Endothelial cell of umbilical vein (primary cell): ENCODE measurements at regions not wholly inside any gene's neighbourhood (a gene's known extent, or its start where the extent isn't known, plus 50 kb on each side); places are given as distances from the start of the nearest gene placed in this dataset.

ENCODE experiments used
- BruUV-seq: library from RNA; stranded (reverse); fragments of 400-500 nt; replicated peaks from 2 replicates; lab custom pipeline; 2021; lab: Mats Ljungman, UMichigan
- CTCF ChIA-PET: fragments of 300-600, 350-600 bp; sonication (Branson Sonifier 250); formaldehyde crosslinking; loops from one replicate; lab custom pipeline; 2021; ENCODE audit warnings: antibody characterized with exemption, inconsistent platforms; lab: Charles Lee
- POLR2A ChIA-PET: fragments of 300-600, 350-600 bp; sonication (Branson Sonifier 250); formaldehyde crosslinking; loops from one replicate; lab custom pipeline; 2021; ENCODE audit warnings: antibody characterized with exemption, inconsistent platforms; lab: Charles Lee
- DNase-seq: peaks from one replicate; pipeline ENCODE4 v3.0.0-alpha.2; 2011; ENCODE audit warnings: low read depth, low spot score
- FAIRE-seq: peaks from 2 replicates; lab custom pipeline; 2011; peaks lifted over from hg19 to GRCh38; lab: Jason Lieb, UNC
- H2AFZ ChIP-seq: 2 replicates; pipeline ENCODE4 v1.6.0; 2012; ENCODE audit warnings: low read depth, low read length, control low read depth, inconsistent platforms
- H3K27ac ChIP-seq: 2 replicates; pipeline ENCODE4 v1.5.1; 2011; ENCODE audit warnings: low read depth, mild to moderate bottlenecking, control low read depth, low read length, moderate library complexity; ENCODE audit not compliant: insufficient read depth
- H3K27me3 ChIP-seq, 2 experiments: 2 replicates each; pipeline versions ENCODE4 v1.6.0 to v1.6.1; 2011; ENCODE audit warnings: low read length in 2 of 2, mixed read lengths in 1 of 2; ENCODE audit not compliant: control insufficient read depth in 2 of 2, insufficient read depth in 2 of 2
- H3K36me3 ChIP-seq, 2 experiments: 2 replicates in 1 of 2; 3 replicates in 1 of 2; pipeline ENCODE4 v1.5.1; 2011; ENCODE audit warnings: low read length in 2 of 2, mild to moderate bottlenecking in 1 of 2, moderate library complexity in 1 of 2; ENCODE audit not compliant: control insufficient read depth in 2 of 2, insufficient read depth in 2 of 2; ENCODE audit errors: extremely low read depth in 1 of 2
- H3K4me1 ChIP-seq: 3 replicates; pipeline ENCODE4 v1.5.1; 2011; ENCODE audit warnings: mild to moderate bottlenecking, low read length; ENCODE audit not compliant: control insufficient read depth, insufficient read depth; ENCODE audit errors: extremely low read depth
- H3K4me2 ChIP-seq: 2 replicates; pipeline ENCODE4 v1.6.1; 2011; ENCODE audit warnings: low read length, control low read depth, mixed read lengths; ENCODE audit not compliant: insufficient read depth
- H3K4me3 ChIP-seq, 3 experiments: fragments of 200-600 bp in 1 of 3; sonication (generic), shearing (Covaris generic) in 1 of 3; replicated peaks in 1 of 3; 2 replicates each; pipeline ENCODE4 v1.5.1; 2011 to 2016; ENCODE audit warnings: control low read depth in 3 of 3, low read length in 3 of 3, mild to moderate bottlenecking in 2 of 3, inconsistent platforms in 1 of 3, low read depth in 1 of 3, moderate library complexity in 1 of 3; ENCODE audit not compliant: insufficient read depth in 1 of 3
- H3K79me2 ChIP-seq: 2 replicates; pipeline ENCODE4 v1.6.0; 2012; ENCODE audit warnings: low read length, inconsistent platforms; ENCODE audit not compliant: control insufficient read depth, insufficient read depth
- H3K9ac ChIP-seq: replicated peaks from 2 replicates; pipeline ENCODE3; 2011; ENCODE audit warnings: low read length, control low read depth; ENCODE audit not compliant: insufficient read depth; ENCODE audit errors: extremely low read depth
- H3K9me1 ChIP-seq: replicated peaks from 3 replicates; pipeline ENCODE4 v1.6.0; 2011; ENCODE audit warnings: mild to moderate bottlenecking, low read length; ENCODE audit not compliant: control insufficient read depth, insufficient read depth; ENCODE audit errors: extremely low read depth
- H3K9me3 ChIP-seq: replicated peaks from 2 replicates; pipeline ENCODE4 v1.5.1; 2012; ENCODE audit warnings: low read length, inconsistent platforms; ENCODE audit not compliant: control insufficient read depth, insufficient read depth
- H4K20me1 ChIP-seq: replicated peaks from 2 replicates; pipeline ENCODE3; 2011; ENCODE audit warnings: mild to moderate bottlenecking, low read length; ENCODE audit not compliant: control insufficient read depth, insufficient read depth; ENCODE audit errors: extremely low read depth
- EZH2 ChIP-seq: IDR thresholded peaks from 2 replicates; pipeline ENCODE4 v1.6.1; 2012; ENCODE audit warnings: borderline replicate concordance, low read depth, mild to moderate bottlenecking, moderate library complexity, low read length, inconsistent platforms; ENCODE audit not compliant: severe bottlenecking
- FOS ChIP-seq: IDR thresholded peaks from 2 replicates; pipeline ENCODE4 v1.6.1; 2011; ENCODE audit warnings: mild to moderate bottlenecking, low read length, moderate library complexity, borderline replicate concordance; ENCODE audit not compliant: insufficient read depth
- GATA2 ChIP-seq: IDR thresholded peaks from 2 replicates; pipeline ENCODE4 v1.7.0; 2011; ENCODE audit warnings: low read depth, mild to moderate bottlenecking, moderate library complexity, mixed read lengths, low read length; ENCODE audit not compliant: insufficient read length, insufficient read depth
- JUN ChIP-seq: IDR thresholded peaks from 2 replicates; pipeline ENCODE4 v1.6.1; 2011; ENCODE audit warnings: borderline replicate concordance, low read depth; ENCODE audit not compliant: insufficient read length, insufficient read depth
- MYC ChIP-seq: IDR thresholded peaks from one replicate; pipeline ENCODE4 v1.6.1; 2011; ENCODE audit warnings: mild to moderate bottlenecking, low read depth, low read length
- POLR2A ChIP-seq: IDR thresholded peaks from 2 replicates; pipeline ENCODE4 v1.6.1; 2012; ENCODE audit warnings: low read depth, mild to moderate bottlenecking, control low read depth, low read length
- POLR2AphosphoS5 ChIP-seq: IDR thresholded peaks from 2 replicates; pipeline ENCODE4 v1.6.1; 2012; ENCODE audit warnings: low read depth, mild to moderate bottlenecking, control low read depth, low read length, moderate library complexity; ENCODE audit not compliant: insufficient read depth
- dilution Hi-C: fragments of 300-500 bp; cut with MboI; formaldehyde crosslinking; loops from one replicate; pipeline ENCODE4 v1.15.0; 2019; ENCODE audit warnings: low sequenced_read_pairs; ENCODE audit not compliant: extremely low pct_ligation_motif_present
- intact Hi-C: fragments of 100-400 bp; cut with micrococcal nuclease; formaldehyde crosslinking; loops from one replicate; pipeline ENCODE4 v1.10.0; 2022
- TF ChIP-seq, protein P1 (sequence below), 2 donors: IDR thresholded peaks; 1 replicate in 1 of 2; 2 replicates in 1 of 2; pipeline ENCODE4 v1.5.1; 2011; ENCODE audit warnings: low read length in 2 of 2, mild to moderate bottlenecking in 2 of 2, moderate library complexity in 2 of 2, control low read depth in 1 of 2, inconsistent platforms in 1 of 2, low read depth in 1 of 2; ENCODE audit not compliant: insufficient read depth in 1 of 2; ENCODE audit errors: extremely low read depth in 1 of 2
- TF ChIP-seq, protein P2 (sequence below): IDR thresholded peaks from 2 replicates; pipeline ENCODE4 v1.6.1; 2011; ENCODE audit not compliant: insufficient read depth, insufficient read length

DNA sequence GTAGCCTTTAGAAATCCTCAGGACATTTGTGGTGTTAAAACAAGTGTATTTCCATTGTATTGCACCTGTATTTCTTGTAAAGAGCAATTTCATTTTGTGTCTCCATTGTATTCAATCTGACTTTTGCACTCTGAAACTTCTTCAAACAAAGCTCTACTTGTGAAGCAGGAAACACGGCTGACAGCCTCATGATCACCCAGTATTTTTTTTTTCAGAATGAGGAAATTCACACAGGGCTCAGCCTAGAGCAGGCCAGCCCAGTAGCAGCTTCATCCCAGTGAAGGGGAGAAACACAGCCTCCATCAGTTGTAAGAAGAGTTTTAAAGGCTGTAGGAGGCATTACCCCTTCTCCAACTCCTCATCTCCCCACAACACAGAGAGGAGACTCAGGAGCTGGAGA, 175.9 kb upstream of the KLHL29 start:
- intact Hi-C loops: no loop called here
- Histone ChIP-seq H3K9ac (no peak overlapping the region), H3K27ac (no peak overlapping the region), H3K79me2 (no peaks in the 10 kb centered on the region), H3K27me3 (no peaks in the 10 kb centered on the region), H3K4me1 (no peaks in the 10 kb centered on the region), H3K9me1 (no peaks in the 10 kb centered on the region), H2AFZ (no peak overlapping the region), H3K36me3 (no peaks in the 10 kb centered on the region), H3K4me2 (no peak overlapping the region), H4K20me1 (no peaks in the 10 kb centered on the region), H3K9me3 (no peaks in the 10 kb centered on the region), H3K4me3 (no peak overlapping the region)
- TF ChIP-seq JUN (no peak), POLR2A (no peak), GATA2 (no peak), EZH2 (no peak), POLR2AphosphoS5 (no peak), FOS (no peak), MYC (no peak)
- TF ChIP-seq, protein P1, sequence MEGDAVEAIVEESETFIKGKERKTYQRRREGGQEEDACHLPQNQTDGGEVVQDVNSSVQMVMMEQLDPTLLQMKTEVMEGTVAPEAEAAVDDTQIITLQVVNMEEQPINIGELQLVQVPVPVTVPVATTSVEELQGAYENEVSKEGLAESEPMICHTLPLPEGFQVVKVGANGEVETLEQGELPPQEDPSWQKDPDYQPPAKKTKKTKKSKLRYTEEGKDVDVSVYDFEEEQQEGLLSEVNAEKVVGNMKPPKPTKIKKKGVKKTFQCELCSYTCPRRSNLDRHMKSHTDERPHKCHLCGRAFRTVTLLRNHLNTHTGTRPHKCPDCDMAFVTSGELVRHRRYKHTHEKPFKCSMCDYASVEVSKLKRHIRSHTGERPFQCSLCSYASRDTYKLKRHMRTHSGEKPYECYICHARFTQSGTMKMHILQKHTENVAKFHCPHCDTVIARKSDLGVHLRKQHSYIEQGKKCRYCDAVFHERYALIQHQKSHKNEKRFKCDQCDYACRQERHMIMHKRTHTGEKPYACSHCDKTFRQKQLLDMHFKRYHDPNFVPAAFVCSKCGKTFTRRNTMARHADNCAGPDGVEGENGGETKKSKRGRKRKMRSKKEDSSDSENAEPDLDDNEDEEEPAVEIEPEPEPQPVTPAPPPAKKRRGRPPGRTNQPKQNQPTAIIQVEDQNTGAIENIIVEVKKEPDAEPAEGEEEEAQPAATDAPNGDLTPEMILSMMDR (IDR thresholded peaks at IDR 0.05; ENCODE audit: extremely low read depth in 1 of 2, insufficient read depth in 1 of 2, low read depth in 1 of 2, low read length in 2 of 2): no peak
- TF ChIP-seq, protein P2, sequence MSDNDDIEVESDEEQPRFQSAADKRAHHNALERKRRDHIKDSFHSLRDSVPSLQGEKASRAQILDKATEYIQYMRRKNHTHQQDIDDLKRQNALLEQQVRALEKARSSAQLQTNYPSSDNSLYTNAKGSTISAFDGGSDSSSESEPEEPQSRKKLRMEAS: no peak
- no peak for DNase-seq
- CTCF ChIA-PET: no interaction called here
- BruUV-seq: no TSS peak
- POLR2A ChIA-PET: no interaction called here
- dilution Hi-C loops: no loop called here
- FAIRE-seq: no peak
